Ovary (tissue), 3 donors: ENCODE measurements at regions not wholly inside any gene's neighbourhood (a gene's known extent, or its start where the extent isn't known, plus 50 kb on each side); places are given as distances from the start of the nearest gene placed in this dataset.

Experiments used
- CTCF ChIP-seq, 3 donors: fragments of 450-650 bp in 2 of 3; fragments of 200-600 bp in 1 of 3; IDR thresholded peaks; one replicate each; pipeline versions ENCODE4 v1.5.1 to v1.8.0; 2016 to 2022; ENCODE audit warnings: antibody characterized with exemption in 3 of 3, mild to moderate bottlenecking in 1 of 3
- EP300 ChIP-seq: sonication (generic); formaldehyde crosslinking; IDR thresholded peaks from one replicate; pipeline ENCODE4 v1.6.1; 2017; ENCODE audit warnings: antibody characterized with exemption
- POLR2A ChIP-seq: fragments of 450-650 bp; IDR thresholded peaks from one replicate; pipeline ENCODE4 v1.6.1; 2017; ENCODE audit warnings: antibody characterized with exemption, mild to moderate bottlenecking, moderate library complexity
- donor health status: DM: no; HTN: no; CAD: no.

- no peak for TF ChIP-seq CTCF (IDR thresholded peaks at IDR 0.05)
- no peak for TF ChIP-seq POLR2A
- no peak for TF ChIP-seq EP300
Observed at GRCh38 chr3:95508124-95508523, 1306.3 kb upstream of the EPHA6 start.
